Adrenal gland (tissue), 9 donors: ENCODE measurements at regions not wholly inside any gene's neighbourhood (a gene's known extent, or its start where the extent isn't known, plus 50 kb on each side); places are given as distances from the start of the nearest gene placed in this dataset.

Experiments
- DNase-seq, 7 donors: peaks; one replicate each; pipeline ENCODE4 v3.0.0-alpha.2; 2019 to 2020
- H3K27ac ChIP-seq, 5 donors: fragments of 200-600 bp; sonication (generic) in 4 of 5; 1 replicate in 3 of 5; 2 replicates in 2 of 5; pipeline versions ENCODE4 v1.5.1 to v1.8.0; 2016 to 2020; ENCODE audit warnings: mild to moderate bottlenecking in 1 of 5
- H3K27me3 ChIP-seq: fragments of 200-600 bp; 2 replicates; pipeline ENCODE4 v1.8.0; 2021
- H3K36me3 ChIP-seq, 2 donors: fragments of 200-600 bp; replicated peaks in 1 of 2; 1 replicate in 1 of 2; 2 replicates in 1 of 2; pipeline versions ENCODE4 v1.5.1 to v1.8.0; 2018 to 2022
- H3K4me1 ChIP-seq, 2 donors: fragments of 200-600 bp; replicated peaks in 1 of 2; 1 replicate in 1 of 2; 2 replicates in 1 of 2; pipeline versions ENCODE4 v1.5.1 to v1.8.0; 2018 to 2021
- H3K4me3 ChIP-seq, 4 donors: fragments of 200-600 bp; sonication (generic) in 3 of 4; one replicate each; pipeline ENCODE4 v1.5.1; 2016 to 2018
- H3K9me3 ChIP-seq, 3 donors: fragments of 200-600 bp; sonication (generic) in 1 of 3; replicated peaks in 1 of 3; 1 replicate in 2 of 3; 2 replicates in 1 of 3; pipeline versions ENCODE4 v1.5.1 to v1.8.0; 2016 to 2021
- POLR2A ChIP-seq, 2 donors: fragments of 450-650 bp; IDR thresholded peaks; one replicate each; pipeline ENCODE4 v1.6.1; 2017; ENCODE audit warnings: antibody characterized with exemption in 2 of 2, mild to moderate bottlenecking in 2 of 2, moderate library complexity in 1 of 2
- WGBS, 4 donors: extraction: QIAGEN DNeasy Blood & Tissue Kit in 2 of 4; methylation state at CpG; one replicate each; pipeline versions ENCODE4 v1.1.5 to v1.1.7; 2013 to 2017; 5-methylcytosine and 5-hydroxymethylcytosine counted together
- intact Hi-C, 2 donors: fragments of 100-400 bp; cut with DNase I; formaldehyde crosslinking; loops; one replicate each; pipeline versions ENCODE4 v1.14.1 to v1.15.0; 2022 to 2023
- TF ChIP-seq, protein P1 (sequence below), 6 experiments: fragments of 450-650 bp in 4 of 6; fragments of 200-600 bp in 2 of 6; sonication (generic) in 1 of 6; IDR thresholded peaks; 1 replicate in 5 of 6; 2 replicates in 1 of 6; pipeline versions ENCODE4 v1.5.1 to v1.8.0; 2016 to 2021; ENCODE audit warnings: antibody characterized with exemption in 6 of 6, mild to moderate bottlenecking in 2 of 6, moderate library complexity in 1 of 6
- donor health status: healthy with polysubstance abuse.
- donor health status: Bipolar disorder and iron deficiency.
- donor health status: DM: yes; HTN: yes; CAD: no.
- donor health status: DM: no; HTN: no; CAD: no.
- donor health status: DM: no; HTN: no; CAD: no.

DNA sequence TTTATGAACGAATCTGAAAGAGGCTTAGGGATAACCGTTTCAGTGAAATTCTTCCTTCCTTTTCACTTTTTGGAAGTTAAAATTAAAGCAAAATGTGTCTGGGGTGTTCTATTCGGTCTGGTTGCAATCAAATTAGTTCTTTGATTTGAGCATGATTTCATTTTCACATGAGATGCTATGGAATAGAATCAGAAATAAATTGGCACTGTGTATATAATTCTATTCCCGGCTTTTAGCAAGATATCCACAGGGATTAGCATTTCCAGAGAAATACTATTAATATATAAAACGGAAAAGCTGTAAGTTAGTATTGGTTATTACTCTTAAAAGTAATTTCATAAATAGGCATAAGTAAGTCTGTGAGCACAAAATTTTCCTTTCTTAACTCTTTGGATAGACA, 1676.8 kb upstream of the PCDH7 start:
- Histone ChIP-seq H3K9me3 (no peaks in the 10 kb centered on the region), H3K27me3 (no peaks in the 10 kb centered on the region), H3K4me3 (no peak overlapping the region), H3K36me3 (no peaks in the 10 kb centered on the region), H3K4me1 (no peaks in the 10 kb centered on the region), H3K27ac (no peak overlapping the region)
- WGBS, 4 donors = 55 to 72% (median 60%) methylated on average over 5 of the region's 5 CpGs
- intact Hi-C loops = no loop called here
- TF ChIP-seq, protein P1, sequence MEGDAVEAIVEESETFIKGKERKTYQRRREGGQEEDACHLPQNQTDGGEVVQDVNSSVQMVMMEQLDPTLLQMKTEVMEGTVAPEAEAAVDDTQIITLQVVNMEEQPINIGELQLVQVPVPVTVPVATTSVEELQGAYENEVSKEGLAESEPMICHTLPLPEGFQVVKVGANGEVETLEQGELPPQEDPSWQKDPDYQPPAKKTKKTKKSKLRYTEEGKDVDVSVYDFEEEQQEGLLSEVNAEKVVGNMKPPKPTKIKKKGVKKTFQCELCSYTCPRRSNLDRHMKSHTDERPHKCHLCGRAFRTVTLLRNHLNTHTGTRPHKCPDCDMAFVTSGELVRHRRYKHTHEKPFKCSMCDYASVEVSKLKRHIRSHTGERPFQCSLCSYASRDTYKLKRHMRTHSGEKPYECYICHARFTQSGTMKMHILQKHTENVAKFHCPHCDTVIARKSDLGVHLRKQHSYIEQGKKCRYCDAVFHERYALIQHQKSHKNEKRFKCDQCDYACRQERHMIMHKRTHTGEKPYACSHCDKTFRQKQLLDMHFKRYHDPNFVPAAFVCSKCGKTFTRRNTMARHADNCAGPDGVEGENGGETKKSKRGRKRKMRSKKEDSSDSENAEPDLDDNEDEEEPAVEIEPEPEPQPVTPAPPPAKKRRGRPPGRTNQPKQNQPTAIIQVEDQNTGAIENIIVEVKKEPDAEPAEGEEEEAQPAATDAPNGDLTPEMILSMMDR (IDR thresholded peaks at IDR 0.05) = no peak
- TF ChIP-seq POLR2A (IDR thresholded peaks at IDR 0.05) = no peak
- DNase-seq = no peak

DNA sequence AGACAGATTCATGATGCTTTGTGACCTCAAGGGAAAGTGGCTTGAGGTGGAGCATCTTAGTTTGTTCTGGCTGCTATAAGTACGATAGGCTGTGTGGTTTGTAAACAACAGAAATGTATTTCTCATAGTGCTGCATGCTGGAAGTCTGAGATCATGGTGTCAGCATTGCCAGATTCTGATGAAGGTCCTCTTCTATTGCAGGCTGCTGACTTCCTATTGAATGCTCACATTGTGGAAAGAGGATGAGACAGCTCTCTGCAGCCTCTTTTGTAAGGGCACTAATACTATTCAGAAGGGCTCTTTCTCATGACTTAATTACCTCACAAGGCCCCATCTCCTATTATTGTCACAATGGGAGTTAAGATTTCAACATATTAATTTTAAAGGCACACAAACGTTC, 1674.0 kb upstream of the PCDH7 start:
- Histone ChIP-seq H3K27me3 (no peaks in the 10 kb centered on the region), H3K4me1 (no peaks in the 10 kb centered on the region), H3K9me3 (no peaks in the 10 kb centered on the region), H3K36me3 (no peaks in the 10 kb centered on the region), H3K27ac (no peak overlapping the region), H3K4me3 (no peak overlapping the region)
- 27 to 43% (median 39%) methylated on average over 2 of the region's 2 CpGs for WGBS, 4 donors
- TF ChIP-seq POLR2A (IDR thresholded peaks at IDR 0.05) = no peak
- TF ChIP-seq, protein P1 (IDR thresholded peaks at IDR 0.05) = no peak
- intact Hi-C loops = no loop called here
- no peak for DNase-seq

DNA sequence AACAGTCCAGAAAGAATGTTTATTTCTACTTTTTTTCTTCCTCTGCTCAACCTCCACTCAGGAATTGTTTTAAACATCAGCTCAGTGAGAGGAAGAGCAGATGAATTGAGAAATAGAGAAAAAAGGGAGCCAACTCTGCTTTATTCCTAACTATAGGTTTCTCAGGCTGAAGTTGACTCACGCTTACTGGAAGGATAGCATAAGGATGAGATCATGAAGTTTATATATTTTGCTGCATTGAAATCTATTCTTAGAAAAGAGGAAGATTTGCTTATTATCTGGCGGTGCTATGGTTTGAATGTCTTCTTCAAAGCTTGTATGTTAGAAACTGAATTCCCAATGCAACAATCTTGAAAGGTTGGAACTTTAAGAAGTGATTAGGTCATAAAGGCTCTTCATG, 1673.4 kb upstream of the PCDH7 start:
- WGBS, 4 donors = 78 to 86% (median 81%) methylated on average over 2 of the region's 2 CpGs
- no peak for TF ChIP-seq POLR2A (IDR thresholded peaks at IDR 0.05)
- TF ChIP-seq, protein P1 (IDR thresholded peaks at IDR 0.05) = no peak
- no peak overlapping the region for H3K27ac ChIP-seq
- H3K27me3 ChIP-seq = no peaks in the 10 kb centered on the region
- no peaks in the 10 kb centered on the region for H3K36me3 ChIP-seq
- H3K9me3 ChIP-seq = no peaks in the 10 kb centered on the region
- no peak overlapping the region for H3K4me3 ChIP-seq
- no peaks in the 10 kb centered on the region for H3K4me1 ChIP-seq
- no peak for DNase-seq
- intact Hi-C loops = no loop called here

DNA sequence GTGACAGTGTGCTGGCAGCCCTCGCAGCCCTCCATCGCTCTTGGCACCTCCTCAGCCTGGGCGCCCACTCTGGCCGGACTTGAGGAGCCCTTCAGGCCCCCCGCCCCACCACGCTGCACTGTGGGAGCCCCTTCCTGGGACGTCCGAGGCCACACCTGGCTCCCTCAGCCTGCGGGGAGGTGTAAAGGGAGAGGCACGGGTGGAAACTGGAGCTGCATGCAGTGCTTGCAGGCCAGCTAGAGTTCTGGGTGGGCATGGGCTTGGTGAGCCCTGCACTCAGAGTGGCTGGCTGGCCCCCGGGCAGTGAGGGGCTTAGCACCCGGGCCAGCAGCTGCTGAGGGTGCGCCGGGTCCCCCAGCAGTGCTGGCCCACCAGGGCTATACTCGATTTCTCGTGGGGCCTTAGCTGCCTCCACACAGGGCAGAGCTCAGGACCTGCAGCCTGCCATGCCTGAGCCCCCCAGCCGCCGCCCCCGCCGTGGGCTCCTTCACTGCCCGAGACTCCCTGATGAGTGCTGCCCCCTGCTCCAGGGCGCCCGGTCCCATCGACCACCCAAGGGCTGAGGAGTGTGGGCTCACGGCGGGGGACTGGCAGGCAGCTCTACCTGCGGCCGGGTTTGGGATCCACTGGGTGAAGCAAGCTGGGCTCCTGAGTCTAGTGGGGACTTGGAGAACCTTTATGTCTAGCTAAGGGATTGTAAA, 1672.7 kb upstream of the PCDH7 start:
- no peak overlapping the region for H3K4me3 ChIP-seq
- no peaks in the 10 kb centered on the region for H3K9me3 ChIP-seq
- H3K27me3 ChIP-seq = no peaks in the 10 kb centered on the region
- TF ChIP-seq, protein P1 (IDR thresholded peaks at IDR 0.05) = no peak
- TF ChIP-seq POLR2A (IDR thresholded peaks at IDR 0.05) = no peak
- H3K27ac ChIP-seq = no peak overlapping the region
- H3K4me1 ChIP-seq = no peaks in the 10 kb centered on the region
- WGBS, 4 donors = 89 to 96% (median 91%) methylated on average over 10 to 28 of the region's 28 CpGs
- no peaks in the 10 kb centered on the region for H3K36me3 ChIP-seq
- DNase-seq = no peak
- intact Hi-C loops = no loop called here
